Testis (tissue), 2 donors: ENCODE measurements at regions not wholly inside any gene's neighbourhood (a gene's known extent, or its start where the extent isn't known, plus 50 kb on each side); places are given as distances from the start of the nearest gene placed in this dataset.
"Not testable (repeated sequence)": the region's sequence is repeated elsewhere in the genome, so short reads cannot be mapped to it uniquely, and the experiment has no call there.

Experiments used
- DNase-seq: peaks from one replicate; pipeline ENCODE4 v3.0.0-alpha.2; 2019
- H3K27ac ChIP-seq, 2 donors: fragments of 200-600 bp; sonication (generic); one replicate each; pipeline ENCODE4 v1.5.1; 2019
- H3K27me3 ChIP-seq: fragments of 200-600 bp; sonication (generic); one replicate; pipeline ENCODE4 v1.5.1; 2019
- H3K36me3 ChIP-seq: fragments of 200-600 bp; sonication (generic); one replicate; pipeline ENCODE4 v1.5.1; 2017; ENCODE audit warnings: low read depth; ENCODE audit errors: missing control alignments
- H3K4me1 ChIP-seq: fragments of 200-600 bp; sonication (generic); one replicate; pipeline ENCODE4 v1.5.1; 2019
- H3K4me3 ChIP-seq, 2 donors: fragments of 200-600 bp; sonication (generic); one replicate each; pipeline ENCODE4 v1.5.1; 2017 to 2019
- H3K9me3 ChIP-seq: fragments of 200-600 bp; sonication (generic); one replicate; pipeline ENCODE4 v1.5.1; 2017
- CTCF ChIP-seq, 3 experiments: fragments of 450-650 bp in 2 of 3; fragments of 200-600 bp in 1 of 3; sonication (generic) in 1 of 3; IDR thresholded peaks; one replicate each; pipeline ENCODE4 v1.5.1; 2016 to 2019; ENCODE audit warnings: antibody characterized with exemption in 3 of 3, mild to moderate bottlenecking in 2 of 3, moderate library complexity in 1 of 3
- POLR2A ChIP-seq: fragments of 450-650 bp; IDR thresholded peaks from one replicate; pipeline ENCODE4 v1.6.1; 2017; ENCODE audit warnings: antibody characterized with exemption, mild to moderate bottlenecking, moderate library complexity
- WGBS, 2 donors: methylation state at CpG; one replicate each; pipeline ENCODE4 v1.1.5; 2018; 5-methylcytosine and 5-hydroxymethylcytosine counted together
- intact Hi-C: fragments of 100-400 bp; cut with DNase I; formaldehyde crosslinking; loops from one replicate; pipeline ENCODE4 v1.15.1; 2023; ENCODE audit warnings: low total_unique reads

GRCh38 chr15:38789566-38789965, 225.0 kb upstream of the RASGRP1 start:
- Histone ChIP-seq H3K9me3 (no peaks in the 10 kb centered on the region), H3K27me3 (no peaks in the 10 kb centered on the region), H3K4me1 (no peaks in the 10 kb centered on the region), H3K27ac (no peak overlapping the region), H3K36me3 (no peaks in the 10 kb centered on the region), H3K4me3 (no peak overlapping the region)
- 87 to 89% methylated on average over 3 of the region's 3 CpGs for WGBS, 2 donors
- intact Hi-C loops = no loop called here
- DNase-seq = no peak
- TF ChIP-seq POLR2A (no peak), CTCF (IDR thresholded peaks at IDR 0.05) (no peak)

GRCh38 chr15:38793206-38793810, 228.7 kb upstream of the RASGRP1 start:
- WGBS, 2 donors = 65 to 66% methylated on average over 4 of the region's 4 CpGs
- Histone ChIP-seq H3K4me3 (no peak overlapping the region), H3K9me3 (no peaks in the 10 kb centered on the region), H3K27me3 (no peaks in the 10 kb centered on the region), H3K27ac (no peak overlapping the region), H3K36me3 (no peaks in the 10 kb centered on the region), H3K4me1 (no peaks in the 10 kb centered on the region)
- no peak for DNase-seq
- TF ChIP-seq CTCF (IDR thresholded peaks at IDR 0.05) = no peak
- TF ChIP-seq POLR2A = no peak
- intact Hi-C loops = no loop called here

GRCh38 chr15:38795471-38796245, 231.0 kb upstream of the RASGRP1 start:
- Histone ChIP-seq H3K27ac (no peak overlapping the region), H3K4me3 (no peak overlapping the region), H3K36me3 (no peaks in the 10 kb centered on the region), H3K9me3 (no peaks in the 10 kb centered on the region), H3K27me3 (no peaks in the 10 kb centered on the region), H3K4me1 (no peaks in the 10 kb centered on the region)
- intact Hi-C loops = no loop called here
- no peak for TF ChIP-seq CTCF (IDR thresholded peaks at IDR 0.05)
- no peak for TF ChIP-seq POLR2A
- 36 to 55% methylated on average over 3 of the region's 3 CpGs for whole genome bisulfite sequencing, 2 donors
- DNase-seq = no peak

GRCh38 chr15:38796589-38796988, 232.0 kb upstream of the RASGRP1 start:
- intact Hi-C loops = no loop called here
- 84 to 92% methylated on average over 3 of the region's 3 CpGs for WGBS, 2 donors
- no peak for DNase-seq

GRCh38 chr15:38797506-38797905, 232.9 kb upstream of the RASGRP1 start:
- intact Hi-C loops, DNase-seq, H3K27ac ChIP-seq, H3K4me1 ChIP-seq, H3K4me3 ChIP-seq, H3K27me3 ChIP-seq, H3K9me3 ChIP-seq, H3K36me3 ChIP-seq: not testable (repeated sequence)
- 74 to 89% methylated on average over 4 of the region's 4 CpGs for WGBS, 2 donors

More at GRCh38 chr15:38796589-38796988, 232.0 kb upstream of the RASGRP1 start:
- no peaks in the 10 kb centered on the region for H3K9me3 ChIP-seq
- TF ChIP-seq POLR2A (no peak), CTCF (IDR thresholded peaks at IDR 0.05) (no peak)
- H3K4me1 ChIP-seq = no peaks in the 10 kb centered on the region
- no peaks in the 10 kb centered on the region for H3K36me3 ChIP-seq
- no peak overlapping the region for H3K27ac ChIP-seq
- H3K4me3 ChIP-seq = no peak overlapping the region
- H3K27me3 ChIP-seq = no peaks in the 10 kb centered on the region

GRCh38 chr15:38799202-38799601, 234.6 kb upstream of the RASGRP1 start:
- 81 to 95% methylated on average over 5 of the region's 5 CpGs for WGBS, 2 donors
- H3K4me1 ChIP-seq, DNase-seq, H3K27ac ChIP-seq, H3K36me3 ChIP-seq, H3K9me3 ChIP-seq, H3K27me3 ChIP-seq, intact Hi-C loops, H3K4me3 ChIP-seq: not testable (repeated sequence)
